ENCODE measurements at regions not wholly inside any gene's neighbourhood (a gene's known extent, or its start where the extent isn't known, plus 50 kb on each side); places are given as distances from the start of the nearest gene placed in this dataset.
"Not testable (repeated sequence)": the region's sequence is repeated elsewhere in the genome, so short reads cannot be mapped to it uniquely, and the experiment has no call there.

DNA sequence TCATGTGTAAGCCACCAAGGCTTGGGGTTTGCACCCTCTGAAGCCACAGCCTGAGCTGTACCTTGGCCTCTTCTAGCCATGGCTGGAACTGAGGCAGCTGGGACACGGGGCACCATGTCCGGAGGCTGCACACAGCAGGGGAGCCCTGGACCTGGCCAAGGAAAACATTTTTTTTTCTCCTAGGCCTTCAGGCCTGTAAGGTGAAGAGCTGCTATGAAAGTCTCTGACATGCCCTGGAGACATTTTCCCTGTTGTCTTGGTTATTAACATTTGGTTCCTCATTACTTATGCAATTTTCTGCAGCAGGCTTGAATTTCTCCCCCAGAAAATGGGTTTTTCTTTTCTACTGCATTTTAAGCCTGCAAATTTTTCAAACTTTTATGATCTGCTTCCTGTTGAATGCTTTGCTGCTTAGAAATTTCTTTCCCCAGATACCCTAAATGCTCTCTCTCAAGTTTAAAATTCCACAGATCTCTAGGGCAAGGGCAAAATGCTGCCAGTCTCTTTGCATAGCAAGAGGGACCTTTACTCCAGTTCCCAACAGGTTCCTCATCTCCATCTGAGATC, 295.8 kb downstream of the LTN1 start:
- DNase-seq, result no peak

DNA sequence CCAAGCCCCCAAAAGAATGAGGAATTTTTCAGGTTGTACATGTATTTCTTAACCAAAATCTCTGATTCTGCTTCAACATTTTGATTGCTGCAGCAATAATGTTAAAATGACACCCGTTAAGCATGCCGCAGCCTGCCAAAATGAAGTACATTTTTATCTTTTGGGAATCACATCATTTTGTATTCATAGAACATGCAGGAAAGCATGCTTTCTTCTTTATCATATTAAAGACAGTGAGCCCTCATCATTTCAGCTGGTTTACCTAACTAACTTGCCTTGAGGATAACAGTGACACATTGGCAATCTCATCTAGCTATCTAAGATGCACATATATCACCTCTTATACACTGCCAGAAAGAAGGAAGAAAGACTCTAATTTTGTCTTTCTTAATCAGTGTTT, 299.2 kb downstream of the LTN1 start:
- DNase-seq, result no peak

DNA sequence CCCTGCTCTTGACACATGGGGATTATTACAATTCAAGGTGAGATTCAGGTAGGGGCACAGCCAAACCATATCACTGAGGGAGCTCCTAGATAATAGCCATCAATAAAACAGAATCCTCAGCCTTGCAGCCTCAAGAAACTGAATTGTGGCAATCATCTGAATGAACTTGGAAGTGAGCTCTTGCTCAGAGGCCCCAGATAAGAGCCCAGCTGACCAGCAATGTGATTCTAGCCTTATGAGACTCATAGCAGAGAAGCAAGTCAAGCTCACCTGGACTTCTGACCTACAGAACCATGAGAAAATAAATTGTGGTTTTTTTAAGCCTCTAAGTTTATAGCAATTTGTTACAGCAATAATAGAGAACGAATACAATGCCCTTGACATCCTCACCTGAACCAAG, 302.5 kb downstream of the LTN1 start:
- no peak for DNase-seq

- no peak for DNase-seq
These were observed 304.3 kb downstream of the LTN1 start for GRCh38 chr21:28688381-28688780.

GRCh38 chr21:28687586-28687985, 305.1 kb downstream of the LTN1 start:
- no peak for DNase-seq

- no peak for DNase-seq
These were observed 308.5 kb downstream of the LTN1 start for GRCh38 chr21:28683982-28684752.

- not testable (repeated sequence) for DNase-seq
These were observed 309.8 kb downstream of the LTN1 start for GRCh38 chr21:28682884-28683283.

DNA sequence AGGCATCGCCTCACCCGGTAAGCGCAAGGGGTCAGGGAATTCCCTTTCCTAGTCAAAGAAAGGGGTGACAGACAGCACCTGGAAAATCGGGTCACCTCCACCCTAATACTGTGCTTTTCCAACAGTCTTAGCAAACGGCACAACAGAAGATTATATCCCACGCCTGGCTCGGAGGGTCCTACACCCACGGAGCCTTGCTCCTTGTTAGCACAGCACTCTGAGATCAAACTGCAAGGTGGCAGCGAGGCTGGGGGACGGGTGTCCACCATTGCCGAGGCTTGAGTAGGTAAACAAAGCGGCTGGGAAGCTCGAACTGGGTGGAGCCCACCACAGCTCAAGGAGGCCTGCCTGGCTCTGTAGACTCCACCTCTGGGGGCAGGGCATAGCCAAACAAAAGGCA, 315.6 kb downstream of the LTN1 start:
- DNase-seq, result not testable (repeated sequence)

DNA sequence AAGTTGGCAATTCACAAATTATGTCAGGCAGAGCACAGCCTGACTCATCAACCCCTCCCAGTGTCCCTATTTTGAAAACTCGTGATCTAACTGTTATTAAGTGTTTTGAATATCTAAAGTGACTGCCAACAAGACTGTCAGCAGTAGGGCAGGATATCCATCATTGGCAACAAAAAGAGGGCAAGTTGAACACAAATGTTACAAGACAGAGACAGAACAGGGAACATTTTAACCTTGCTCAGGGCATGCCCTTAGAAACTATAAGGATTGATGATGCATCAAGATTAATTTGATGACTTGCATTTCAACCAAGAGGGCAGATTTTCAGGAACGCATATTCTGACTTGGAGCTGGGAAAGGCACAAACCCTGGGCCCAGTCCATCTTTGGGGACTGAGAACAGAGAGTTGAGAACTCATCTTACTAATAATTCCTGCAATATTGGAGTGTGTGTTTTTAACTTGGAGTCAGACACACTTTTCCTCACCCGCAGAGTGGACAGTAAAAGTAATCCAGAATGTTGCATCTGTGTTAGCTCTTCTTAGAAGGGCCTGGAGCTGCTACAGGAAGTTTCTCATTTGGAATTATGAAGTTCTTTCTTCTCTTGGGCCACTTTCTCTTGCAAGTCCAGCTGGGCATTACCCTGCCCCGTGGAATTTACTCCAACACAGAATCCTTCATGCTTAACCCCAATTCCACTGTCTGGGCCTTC, 317.2 kb downstream of the LTN1 start:
- no peak for DNase-seq

DNA sequence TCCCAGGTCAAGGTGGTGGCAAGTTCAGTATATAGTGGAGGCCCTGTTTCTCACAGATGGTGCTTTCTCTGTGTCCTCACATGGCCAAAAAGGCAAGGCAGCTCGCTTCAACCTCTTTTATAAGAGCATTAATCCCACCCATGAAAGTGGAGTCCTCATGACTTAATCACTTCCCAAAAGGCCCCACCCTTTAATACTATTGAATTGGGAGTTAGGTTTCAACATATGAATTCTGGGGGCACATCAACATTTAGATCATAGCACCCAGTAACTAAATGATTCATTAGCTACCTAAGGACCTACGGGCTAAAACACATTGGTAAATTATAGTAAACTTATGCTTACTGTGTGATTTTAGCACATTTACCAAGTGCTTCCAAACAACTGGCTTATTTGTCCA, 317.9 kb downstream of the LTN1 start:
- DNase-seq, result no peak

GRCh38 chr21:28671549-28672195, 321.0 kb downstream of the LTN1 start:
- DNase-seq, result no peak

DNA sequence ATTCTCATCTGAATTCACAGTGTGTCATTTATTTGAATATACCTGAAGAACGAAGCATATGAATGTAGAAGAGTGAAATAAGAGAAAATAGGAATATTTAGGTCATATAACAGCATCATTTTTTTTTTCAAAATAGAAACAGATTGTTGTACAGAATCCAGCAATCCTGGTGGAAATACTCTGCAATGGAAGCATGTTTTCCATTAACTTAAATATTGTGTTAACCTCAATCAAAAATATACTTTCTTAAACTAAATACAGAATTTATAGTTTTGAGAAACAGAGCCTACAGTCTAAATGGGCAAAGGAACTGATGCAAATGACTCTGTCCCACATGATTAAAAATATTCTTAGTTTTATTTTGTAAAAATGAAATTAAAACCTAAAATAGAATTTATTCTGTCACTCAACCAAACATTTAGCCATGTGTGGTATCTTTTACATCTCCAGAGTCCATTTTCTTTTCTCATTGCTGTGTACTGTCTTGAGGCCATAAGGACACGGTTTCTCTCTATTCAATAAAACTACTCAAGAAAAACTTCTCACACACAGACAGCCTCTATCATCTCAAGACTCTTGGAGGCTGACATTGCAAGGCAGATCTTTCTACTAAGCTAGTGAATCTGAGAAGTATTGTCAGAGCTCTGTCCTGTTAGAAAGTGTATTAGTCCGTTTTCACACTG, 322.6 kb downstream of the LTN1 start:
- no peak for DNase-seq

GRCh38 chr21:28669321-28669720, 323.4 kb downstream of the LTN1 start:
- DNase-seq, result no peak

- DNase-seq, result no peak
These were observed 328.9 kb downstream of the LTN1 start for GRCh38 chr21:28663754-28664153.

GRCh38 chr21:28663111-28663693, 329.5 kb downstream of the LTN1 start:
- DNase-seq, result no peak

- DNase-seq, result no peak
These were observed 335.1 kb downstream of the LTN1 start for GRCh38 chr21:28657566-28657965.

DNA sequence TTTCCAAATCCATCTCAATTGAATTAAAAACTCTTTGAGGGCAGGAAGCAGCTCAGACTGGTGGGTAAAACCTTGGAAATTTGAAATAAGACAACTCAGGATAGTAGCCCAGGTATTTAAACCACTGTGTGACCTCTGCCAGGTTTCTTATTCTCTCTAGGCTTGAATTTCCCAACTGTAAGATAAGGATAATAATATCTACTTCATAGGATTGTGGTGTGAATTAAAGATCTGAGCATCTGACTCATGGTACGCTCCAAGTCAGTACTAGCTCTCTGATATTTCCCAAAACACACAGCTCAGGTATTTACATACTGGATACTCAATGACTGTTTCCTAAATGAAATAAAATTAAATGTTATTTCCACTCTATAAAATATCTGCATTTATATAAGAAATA, 337.2 kb downstream of the LTN1 start:
- no peak for DNase-seq

DNA sequence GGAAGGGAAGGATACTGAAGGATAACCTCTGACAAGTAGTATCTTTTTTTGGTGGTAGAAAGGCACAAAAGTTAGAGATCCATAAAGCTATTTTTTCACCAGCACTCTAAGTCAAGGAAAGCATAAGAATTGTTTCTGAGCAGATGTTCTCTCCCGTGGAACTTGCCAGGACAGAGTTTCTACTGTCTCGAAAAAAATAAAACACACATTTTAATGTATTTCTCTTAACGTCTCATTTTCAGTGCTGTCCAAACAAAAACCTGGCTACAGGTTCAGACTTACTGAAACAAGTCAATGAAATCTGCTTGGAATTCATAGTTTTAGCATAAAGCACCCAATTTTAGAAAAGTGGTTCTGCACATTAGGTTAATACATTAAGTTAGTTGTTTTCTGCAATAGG, 338.3 kb downstream of the LTN1 start:
- no peak for DNase-seq

DNA sequence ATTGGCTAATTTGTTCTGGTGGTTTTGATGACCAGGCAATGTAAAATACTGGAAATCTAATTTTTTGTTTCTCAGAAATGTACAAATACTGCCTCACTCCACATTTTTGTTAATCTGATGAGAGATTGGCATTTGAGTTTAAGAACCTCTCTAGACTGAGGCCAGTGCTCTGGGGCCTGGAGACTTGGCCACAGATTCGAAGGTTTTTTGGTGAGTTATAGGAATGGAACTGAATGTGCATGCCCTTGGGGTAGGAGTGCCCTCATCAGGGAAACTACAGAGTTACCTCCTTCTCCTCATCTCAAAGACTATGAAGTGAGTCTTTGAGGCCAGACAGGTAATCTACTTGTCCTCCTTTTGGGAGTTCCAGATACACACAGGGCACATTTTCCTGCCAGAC, 347.9 kb downstream of the LTN1 start:
- DNase-seq, result no peak

GRCh38 chr21:28642891-28643290, 349.8 kb downstream of the LTN1 start:
- no peak for DNase-seq

- DNase-seq, result no peak
These were observed 350.9 kb downstream of the LTN1 start for GRCh38 chr21:28641731-28642130.

DNA sequence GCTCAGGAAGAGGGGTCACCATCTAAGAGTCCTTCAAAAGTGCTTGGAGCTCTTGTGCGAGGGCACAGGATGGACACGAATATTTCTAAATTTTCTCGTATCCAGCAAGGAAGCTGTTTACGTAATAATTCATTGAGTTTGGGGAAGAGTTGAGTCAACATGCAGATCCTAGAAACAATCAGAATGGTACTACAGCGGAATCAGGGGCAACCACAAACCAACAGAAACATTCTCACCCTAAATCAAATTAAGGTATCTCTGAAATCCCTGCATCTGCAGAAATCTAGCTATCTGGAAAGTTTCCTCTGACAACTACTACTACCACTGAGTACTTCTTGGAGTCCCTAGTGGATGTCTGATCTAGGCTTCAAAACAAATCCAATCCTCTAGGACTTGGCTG, 352.4 kb downstream of the LTN1 start:
- DNase-seq, result no peak

DNA sequence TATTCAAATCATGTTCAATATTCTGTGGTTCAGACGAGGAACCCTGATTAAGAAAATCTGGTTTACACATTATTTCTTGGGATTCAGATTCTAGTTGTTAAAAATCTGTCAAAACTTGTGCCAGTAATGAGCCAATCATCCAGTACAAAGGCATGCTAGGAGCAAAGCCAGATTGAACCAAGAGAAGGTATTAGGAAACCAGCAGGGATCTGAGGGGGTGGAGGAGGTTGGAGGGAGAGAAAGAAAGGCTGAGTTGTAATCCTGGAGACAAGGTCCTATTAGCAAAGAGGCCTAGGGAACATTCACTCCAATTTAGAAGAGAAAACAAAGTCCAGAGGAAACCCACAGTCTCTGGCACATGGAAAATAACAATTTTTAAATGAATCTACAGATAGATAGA, 352.9 kb downstream of the LTN1 start:
- DNase-seq, result no peak

Measured in NK-92 treated with Interleukin-12 subunit alpha and Interleukin-12 subunit beta, amount 100 ng/mL, for 24 hours (cell line).